ENCODE measurements at regions not wholly inside any gene's neighbourhood (a gene's known extent, or its start where the extent isn't known, plus 50 kb on each side); places are given as distances from the start of the nearest gene placed in this dataset.

GRCh38 chr2:111523009-111523408 is 361.0 kb downstream of the ANAPC1 start:
- TF ChIP-seq EZH2 (IDR thresholded peaks at IDR 0.05; ENCODE audit: insufficient read depth, poor library complexity, severe bottlenecking) (no peak), EZH2phosphoT487 (IDR thresholded peaks at IDR 0.05; ENCODE audit: insufficient read depth, low read depth) (no peak)

Data from GM23248 (cell line).